Endothelial cell of umbilical vein (primary cell): ENCODE measurements at regions not wholly inside any gene's neighbourhood (a gene's known extent, or its start where the extent isn't known, plus 50 kb on each side); places are given as distances from the start of the nearest gene placed in this dataset.

ENCODE experiments used
- BruUV-seq: library from RNA; stranded (reverse); fragments of 400-500 nt; replicated peaks from 2 replicates; lab custom pipeline; 2021; lab: Mats Ljungman, UMichigan
- CTCF ChIA-PET: fragments of 300-600, 350-600 bp; sonication (Branson Sonifier 250); formaldehyde crosslinking; loops from one replicate; lab custom pipeline; 2021; ENCODE audit warnings: antibody characterized with exemption, inconsistent platforms; lab: Charles Lee
- POLR2A ChIA-PET: fragments of 300-600, 350-600 bp; sonication (Branson Sonifier 250); formaldehyde crosslinking; loops from one replicate; lab custom pipeline; 2021; ENCODE audit warnings: antibody characterized with exemption, inconsistent platforms; lab: Charles Lee
- DNase-seq: peaks from one replicate; pipeline ENCODE4 v3.0.0-alpha.2; 2011; ENCODE audit warnings: low read depth, low spot score
- FAIRE-seq: peaks from 2 replicates; lab custom pipeline; 2011; peaks lifted over from hg19 to GRCh38; lab: Jason Lieb, UNC
- H2AFZ ChIP-seq: 2 replicates; pipeline ENCODE4 v1.6.0; 2012; ENCODE audit warnings: low read depth, low read length, control low read depth, inconsistent platforms
- H3K27ac ChIP-seq: 2 replicates; pipeline ENCODE4 v1.5.1; 2011; ENCODE audit warnings: low read depth, mild to moderate bottlenecking, control low read depth, low read length, moderate library complexity; ENCODE audit not compliant: insufficient read depth
- H3K27me3 ChIP-seq, 2 experiments: 2 replicates each; pipeline versions ENCODE4 v1.6.0 to v1.6.1; 2011; ENCODE audit warnings: low read length in 2 of 2, mixed read lengths in 1 of 2; ENCODE audit not compliant: control insufficient read depth in 2 of 2, insufficient read depth in 2 of 2
- H3K36me3 ChIP-seq, 2 experiments: 2 replicates in 1 of 2; 3 replicates in 1 of 2; pipeline ENCODE4 v1.5.1; 2011; ENCODE audit warnings: low read length in 2 of 2, mild to moderate bottlenecking in 1 of 2, moderate library complexity in 1 of 2; ENCODE audit not compliant: control insufficient read depth in 2 of 2, insufficient read depth in 2 of 2; ENCODE audit errors: extremely low read depth in 1 of 2
- H3K4me1 ChIP-seq: 3 replicates; pipeline ENCODE4 v1.5.1; 2011; ENCODE audit warnings: mild to moderate bottlenecking, low read length; ENCODE audit not compliant: control insufficient read depth, insufficient read depth; ENCODE audit errors: extremely low read depth
- H3K4me2 ChIP-seq: 2 replicates; pipeline ENCODE4 v1.6.1; 2011; ENCODE audit warnings: low read length, control low read depth, mixed read lengths; ENCODE audit not compliant: insufficient read depth
- H3K4me3 ChIP-seq, 3 experiments: fragments of 200-600 bp in 1 of 3; sonication (generic), shearing (Covaris generic) in 1 of 3; replicated peaks in 1 of 3; 2 replicates each; pipeline ENCODE4 v1.5.1; 2011 to 2016; ENCODE audit warnings: control low read depth in 3 of 3, low read length in 3 of 3, mild to moderate bottlenecking in 2 of 3, inconsistent platforms in 1 of 3, low read depth in 1 of 3, moderate library complexity in 1 of 3; ENCODE audit not compliant: insufficient read depth in 1 of 3
- H3K79me2 ChIP-seq: 2 replicates; pipeline ENCODE4 v1.6.0; 2012; ENCODE audit warnings: low read length, inconsistent platforms; ENCODE audit not compliant: control insufficient read depth, insufficient read depth
- H3K9ac ChIP-seq: replicated peaks from 2 replicates; pipeline ENCODE3; 2011; ENCODE audit warnings: low read length, control low read depth; ENCODE audit not compliant: insufficient read depth; ENCODE audit errors: extremely low read depth
- H3K9me1 ChIP-seq: replicated peaks from 3 replicates; pipeline ENCODE4 v1.6.0; 2011; ENCODE audit warnings: mild to moderate bottlenecking, low read length; ENCODE audit not compliant: control insufficient read depth, insufficient read depth; ENCODE audit errors: extremely low read depth
- H3K9me3 ChIP-seq: replicated peaks from 2 replicates; pipeline ENCODE4 v1.5.1; 2012; ENCODE audit warnings: low read length, inconsistent platforms; ENCODE audit not compliant: control insufficient read depth, insufficient read depth
- H4K20me1 ChIP-seq: replicated peaks from 2 replicates; pipeline ENCODE3; 2011; ENCODE audit warnings: mild to moderate bottlenecking, low read length; ENCODE audit not compliant: control insufficient read depth, insufficient read depth; ENCODE audit errors: extremely low read depth
- EZH2 ChIP-seq: IDR thresholded peaks from 2 replicates; pipeline ENCODE4 v1.6.1; 2012; ENCODE audit warnings: borderline replicate concordance, low read depth, mild to moderate bottlenecking, moderate library complexity, low read length, inconsistent platforms; ENCODE audit not compliant: severe bottlenecking
- FOS ChIP-seq: IDR thresholded peaks from 2 replicates; pipeline ENCODE4 v1.6.1; 2011; ENCODE audit warnings: mild to moderate bottlenecking, low read length, moderate library complexity, borderline replicate concordance; ENCODE audit not compliant: insufficient read depth
- GATA2 ChIP-seq: IDR thresholded peaks from 2 replicates; pipeline ENCODE4 v1.7.0; 2011; ENCODE audit warnings: low read depth, mild to moderate bottlenecking, moderate library complexity, mixed read lengths, low read length; ENCODE audit not compliant: insufficient read length, insufficient read depth
- JUN ChIP-seq: IDR thresholded peaks from 2 replicates; pipeline ENCODE4 v1.6.1; 2011; ENCODE audit warnings: borderline replicate concordance, low read depth; ENCODE audit not compliant: insufficient read length, insufficient read depth
- MYC ChIP-seq: IDR thresholded peaks from one replicate; pipeline ENCODE4 v1.6.1; 2011; ENCODE audit warnings: mild to moderate bottlenecking, low read depth, low read length
- POLR2A ChIP-seq: IDR thresholded peaks from 2 replicates; pipeline ENCODE4 v1.6.1; 2012; ENCODE audit warnings: low read depth, mild to moderate bottlenecking, control low read depth, low read length
- POLR2AphosphoS5 ChIP-seq: IDR thresholded peaks from 2 replicates; pipeline ENCODE4 v1.6.1; 2012; ENCODE audit warnings: low read depth, mild to moderate bottlenecking, control low read depth, low read length, moderate library complexity; ENCODE audit not compliant: insufficient read depth
- dilution Hi-C: fragments of 300-500 bp; cut with MboI; formaldehyde crosslinking; loops from one replicate; pipeline ENCODE4 v1.15.0; 2019; ENCODE audit warnings: low sequenced_read_pairs; ENCODE audit not compliant: extremely low pct_ligation_motif_present
- intact Hi-C: fragments of 100-400 bp; cut with micrococcal nuclease; formaldehyde crosslinking; loops from one replicate; pipeline ENCODE4 v1.10.0; 2022
- TF ChIP-seq, protein P1 (sequence below), 2 donors: IDR thresholded peaks; 1 replicate in 1 of 2; 2 replicates in 1 of 2; pipeline ENCODE4 v1.5.1; 2011; ENCODE audit warnings: low read length in 2 of 2, mild to moderate bottlenecking in 2 of 2, moderate library complexity in 2 of 2, control low read depth in 1 of 2, inconsistent platforms in 1 of 2, low read depth in 1 of 2; ENCODE audit not compliant: insufficient read depth in 1 of 2; ENCODE audit errors: extremely low read depth in 1 of 2
- TF ChIP-seq, protein P2 (sequence below): IDR thresholded peaks from 2 replicates; pipeline ENCODE4 v1.6.1; 2011; ENCODE audit not compliant: insufficient read depth, insufficient read length

DNA sequence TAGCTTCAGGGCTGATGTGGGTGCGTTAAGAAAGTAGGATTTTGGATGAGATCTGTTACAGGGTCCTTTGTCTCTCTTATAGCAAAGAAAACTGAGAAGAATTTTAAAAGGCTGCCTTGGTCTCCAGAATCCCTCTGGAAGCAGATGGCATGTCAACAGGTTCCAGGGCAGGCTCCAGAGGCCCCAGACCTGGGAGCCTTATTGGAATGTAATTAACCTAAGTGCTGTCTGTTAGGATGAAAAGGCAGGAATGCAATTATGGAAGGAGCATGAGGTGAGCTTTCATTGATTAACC lies 97.2 kb upstream of the PKDCC start:
- Histone ChIP-seq H4K20me1 (no peaks in the 10 kb centered on the region), H3K36me3 (no peaks in the 10 kb centered on the region), H3K4me2 (no peak overlapping the region), H3K27ac (no peak overlapping the region), H2AFZ (no peak overlapping the region), H3K9ac (no peak overlapping the region), H3K27me3 (peaks cover 5% of the 10 kb centered on the region in 2 experiments), H3K79me2 (no peaks in the 10 kb centered on the region), H3K9me1 (no peaks in the 10 kb centered on the region), H3K4me3 (no peak overlapping the region), H3K4me1 (peaks cover 9% of the 10 kb centered on the region), H3K9me3 (no peaks in the 10 kb centered on the region)
- intact Hi-C loops = loop anchor here (5.0 kb wide), 1 partner anchor 112 kb away; no protein-coding TSS in a partner anchor
- CTCF ChIA-PET = interaction anchor here (1.0 to 1.5 kb wide), 2 partner anchors 15 to 20 kb away, joined by 3 to 4 read pairs; no protein-coding TSS in a partner anchor
- FAIRE-seq (no peak), DNase-seq (no peak)
- POLR2A ChIA-PET = no interaction called here
- dilution Hi-C loops = no loop called here
- TF ChIP-seq POLR2A = no peak
- TF ChIP-seq MYC = no peak
- TF ChIP-seq, protein P1, sequence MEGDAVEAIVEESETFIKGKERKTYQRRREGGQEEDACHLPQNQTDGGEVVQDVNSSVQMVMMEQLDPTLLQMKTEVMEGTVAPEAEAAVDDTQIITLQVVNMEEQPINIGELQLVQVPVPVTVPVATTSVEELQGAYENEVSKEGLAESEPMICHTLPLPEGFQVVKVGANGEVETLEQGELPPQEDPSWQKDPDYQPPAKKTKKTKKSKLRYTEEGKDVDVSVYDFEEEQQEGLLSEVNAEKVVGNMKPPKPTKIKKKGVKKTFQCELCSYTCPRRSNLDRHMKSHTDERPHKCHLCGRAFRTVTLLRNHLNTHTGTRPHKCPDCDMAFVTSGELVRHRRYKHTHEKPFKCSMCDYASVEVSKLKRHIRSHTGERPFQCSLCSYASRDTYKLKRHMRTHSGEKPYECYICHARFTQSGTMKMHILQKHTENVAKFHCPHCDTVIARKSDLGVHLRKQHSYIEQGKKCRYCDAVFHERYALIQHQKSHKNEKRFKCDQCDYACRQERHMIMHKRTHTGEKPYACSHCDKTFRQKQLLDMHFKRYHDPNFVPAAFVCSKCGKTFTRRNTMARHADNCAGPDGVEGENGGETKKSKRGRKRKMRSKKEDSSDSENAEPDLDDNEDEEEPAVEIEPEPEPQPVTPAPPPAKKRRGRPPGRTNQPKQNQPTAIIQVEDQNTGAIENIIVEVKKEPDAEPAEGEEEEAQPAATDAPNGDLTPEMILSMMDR (IDR thresholded peaks at IDR 0.05; ENCODE audit: extremely low read depth in 1 of 2, insufficient read depth in 1 of 2, low read depth in 1 of 2, low read length in 2 of 2) = no peak
- TF ChIP-seq, protein P2, sequence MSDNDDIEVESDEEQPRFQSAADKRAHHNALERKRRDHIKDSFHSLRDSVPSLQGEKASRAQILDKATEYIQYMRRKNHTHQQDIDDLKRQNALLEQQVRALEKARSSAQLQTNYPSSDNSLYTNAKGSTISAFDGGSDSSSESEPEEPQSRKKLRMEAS = no peak
- no peak for TF ChIP-seq EZH2
- no peak for TF ChIP-seq FOS
- TF ChIP-seq POLR2AphosphoS5 = no peak
- no peak for TF ChIP-seq GATA2
- no peak for TF ChIP-seq JUN
- BruUV-seq = no TSS peak
